ENCODE measurements at regions not wholly inside any gene's neighbourhood (a gene's known extent, or its start where the extent isn't known, plus 50 kb on each side); places are given as distances from the start of the nearest gene placed in this dataset.
"Not testable (repeated sequence)": the region's sequence is repeated elsewhere in the genome, so short reads cannot be mapped to it uniquely, and the experiment has no call there.

- no peak for DNase-seq (ENCODE audit: low spot score)
- no peak for FAIRE-seq
Measured at GRCh38 chr6:106885679-106886078, 88.8 kb downstream of the CD24 start.

DNA sequence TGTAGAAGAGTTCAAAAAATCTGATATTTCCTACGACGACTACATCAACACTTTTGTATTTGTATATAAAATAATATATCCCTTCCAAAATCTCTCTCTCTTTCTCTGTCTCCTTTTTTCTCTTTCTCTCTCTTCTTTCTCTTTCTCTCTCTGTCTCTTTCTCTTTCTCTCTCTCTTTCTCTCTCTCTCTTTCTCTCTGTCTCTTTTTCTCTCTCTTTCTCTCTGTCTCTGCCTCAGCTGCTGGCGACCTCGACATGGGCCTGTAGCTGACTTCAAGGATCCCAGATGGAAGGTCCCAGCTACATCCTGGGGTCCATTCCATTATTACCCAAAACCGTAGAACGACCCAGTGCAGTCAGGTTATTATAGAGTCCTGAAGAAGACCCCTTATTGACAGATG lies 90.0 kb downstream of the CD24 start:
- DNase-seq (ENCODE audit: low spot score), result no peak
- FAIRE-seq, result no peak

DNA sequence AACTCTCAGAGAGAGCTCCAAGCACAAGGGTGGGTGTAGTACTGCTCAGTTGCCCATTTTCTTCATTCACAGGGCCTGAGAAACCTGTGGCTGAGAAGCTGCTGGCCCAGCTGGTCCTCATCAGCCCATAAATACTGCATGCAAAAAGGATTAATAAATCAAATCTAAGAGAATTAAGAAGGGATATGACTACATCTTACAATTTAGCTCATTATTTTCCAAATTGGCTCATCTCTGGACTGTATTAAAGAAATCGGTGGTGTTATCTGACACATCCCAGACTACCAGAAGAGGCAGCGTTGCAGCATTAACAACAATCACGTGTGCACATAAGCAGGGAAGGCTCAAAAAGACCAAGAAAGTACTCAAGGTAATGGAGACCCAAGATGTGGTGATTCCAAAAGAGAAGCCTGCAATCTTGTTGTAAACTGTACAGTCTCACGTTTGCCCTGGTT lies 90.7 kb downstream of the CD24 start:
- DNase-seq (ENCODE audit: low spot score) (no peak), FAIRE-seq (no peak)

DNA sequence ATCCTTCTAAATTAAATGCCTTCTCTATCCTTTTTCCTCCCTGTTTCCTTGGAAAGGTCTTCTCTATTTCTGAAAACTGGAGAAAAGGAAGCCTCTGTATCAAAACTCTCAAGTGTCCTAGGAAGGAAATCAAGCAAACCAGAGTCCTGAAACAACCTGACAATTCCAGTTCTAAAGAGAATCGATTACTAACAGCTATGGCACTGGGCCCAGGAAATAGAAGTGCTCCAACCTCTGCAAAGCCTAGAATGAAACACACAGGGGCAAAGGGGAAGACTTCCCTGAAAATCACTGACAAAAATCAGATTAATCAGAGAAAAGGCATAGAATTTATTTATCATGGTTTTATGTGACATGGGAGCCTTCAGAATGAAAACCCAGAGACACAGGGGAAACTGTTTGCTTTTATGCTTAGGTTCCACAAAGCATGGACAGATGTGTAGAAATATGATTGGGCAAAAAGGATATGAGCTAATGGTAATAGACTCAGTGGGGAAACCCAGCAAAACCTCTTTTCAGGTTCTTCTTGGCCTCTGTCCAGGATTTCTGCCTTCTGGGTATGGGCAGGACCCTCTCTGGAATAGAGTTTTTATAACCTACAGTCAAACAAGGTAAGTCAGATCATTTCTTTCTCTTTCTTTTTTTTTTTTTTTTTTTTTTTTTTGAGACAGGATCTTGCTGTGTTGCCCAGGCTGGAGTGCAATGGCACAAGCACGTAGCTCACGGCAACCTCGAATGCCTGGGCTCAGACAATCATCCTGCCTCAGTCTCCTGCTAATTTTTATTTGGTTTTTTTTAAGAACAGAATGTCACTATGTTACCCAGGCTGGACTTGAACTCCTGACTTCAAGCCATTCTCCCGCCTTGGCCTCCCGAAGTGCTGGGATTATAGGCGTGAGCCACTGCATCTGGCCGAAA lies 91.7 kb downstream of the CD24 start:
- no peak for DNase-seq (ENCODE audit: low spot score)

DNA sequence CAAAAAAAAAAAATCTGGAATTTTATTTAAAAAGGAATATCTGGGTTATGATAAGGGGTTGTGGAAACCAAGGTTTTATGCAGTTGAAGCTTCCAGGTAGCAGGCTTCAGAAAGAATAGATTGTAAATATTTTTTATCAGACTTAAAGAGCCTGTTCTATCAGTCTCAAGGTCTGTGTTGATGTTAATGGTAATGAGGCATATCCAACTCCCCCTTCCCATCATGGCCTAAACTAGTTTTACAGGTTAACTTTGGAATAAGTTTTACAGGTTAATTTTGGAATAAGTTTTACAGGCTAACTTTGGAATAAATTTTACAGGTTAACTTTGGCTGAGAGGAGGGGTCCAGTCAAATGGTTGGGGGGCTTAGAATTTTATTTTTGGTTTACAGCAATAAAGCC lies 92.4 kb downstream of the CD24 start:
- DNase-seq (ENCODE audit: low spot score) (no peak), FAIRE-seq (no peak)

More for the DNA sequence above, 91.7 kb downstream of the CD24 start:
- FAIRE-seq, result no peak

DNA sequence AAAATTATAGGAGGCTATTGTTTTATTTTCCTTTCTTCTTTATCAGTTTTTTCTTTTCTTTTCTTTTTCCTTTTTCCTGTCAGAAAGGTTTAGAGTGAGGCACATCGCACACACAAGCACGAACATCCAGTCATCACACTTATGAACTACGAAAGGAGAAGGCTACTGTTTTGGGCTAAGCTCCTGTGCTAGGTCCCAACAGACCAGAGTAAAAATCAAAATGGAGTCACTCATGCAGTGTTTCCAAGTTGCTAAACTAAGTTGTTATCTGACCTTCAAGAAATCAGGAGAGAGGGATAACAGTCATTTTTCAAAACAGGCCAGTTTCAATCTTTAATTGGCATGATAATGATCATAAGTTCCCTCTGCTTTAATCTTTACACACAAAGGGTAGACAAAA lies 93.6 kb downstream of the CD24 start:
- no peak for FAIRE-seq
- no peak for DNase-seq (ENCODE audit: low spot score)

DNA sequence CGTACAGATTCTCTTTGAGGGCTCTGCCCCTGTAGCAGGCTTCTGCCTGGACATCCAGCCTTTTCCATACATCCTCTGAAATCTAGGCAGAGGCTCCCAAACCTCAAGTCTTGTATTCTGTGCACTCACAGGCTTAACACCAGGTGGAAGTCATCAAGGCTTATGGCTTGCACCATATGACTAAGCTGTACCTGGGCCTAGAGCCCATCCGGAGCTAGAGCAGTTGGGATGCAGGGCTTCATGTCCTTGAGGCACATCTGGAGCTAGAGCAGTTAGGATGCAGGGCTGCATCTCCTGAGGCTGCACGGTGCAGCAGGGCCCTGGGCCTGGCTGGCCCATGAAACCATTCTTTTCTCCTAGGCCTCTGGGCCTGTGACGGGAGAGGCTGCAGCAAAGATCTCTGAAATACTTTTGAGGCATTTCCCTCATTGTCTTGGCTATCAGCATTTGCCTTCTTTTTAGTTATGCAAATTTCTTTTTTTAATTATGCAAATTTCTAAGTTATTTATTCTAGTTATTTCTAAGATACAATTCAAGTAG lies 98.7 kb downstream of the CD24 start:
- FAIRE-seq (no peak), DNase-seq (ENCODE audit: low spot score) (no peak)

- DNase-seq (ENCODE audit: low spot score), result no peak
- FAIRE-seq, result no peak
Measured at GRCh38 chr6:106874481-106874880, 100.0 kb downstream of the CD24 start.

DNA sequence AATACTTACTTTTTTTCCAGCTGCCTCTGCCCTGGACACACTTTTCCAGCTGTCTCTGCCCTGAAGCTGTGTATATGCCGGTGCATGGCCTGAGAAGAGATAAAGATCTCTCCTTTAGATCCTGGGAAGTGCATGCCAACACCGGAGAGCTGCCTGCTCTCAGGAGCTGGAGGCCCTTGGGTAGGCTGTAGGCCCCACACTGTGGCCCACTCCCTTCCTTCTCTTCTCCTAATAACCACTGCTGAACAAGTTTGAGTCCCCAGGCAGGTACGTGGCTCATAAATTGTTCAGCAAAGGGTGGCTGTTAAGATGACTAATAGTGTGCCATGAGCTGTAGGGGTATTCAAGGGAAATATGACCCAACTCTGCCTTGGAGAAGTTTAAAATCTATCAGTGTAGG lies 102.5 kb downstream of the CD24 start:
- FAIRE-seq, result no peak
- DNase-seq (ENCODE audit: low spot score), result peak; percentile 10

GRCh38 chr6:106870824-106871717 lies 103.5 kb downstream of the CD24 start:
- DNase-seq (ENCODE audit: low spot score) (no peak), FAIRE-seq (no peak)

DNA sequence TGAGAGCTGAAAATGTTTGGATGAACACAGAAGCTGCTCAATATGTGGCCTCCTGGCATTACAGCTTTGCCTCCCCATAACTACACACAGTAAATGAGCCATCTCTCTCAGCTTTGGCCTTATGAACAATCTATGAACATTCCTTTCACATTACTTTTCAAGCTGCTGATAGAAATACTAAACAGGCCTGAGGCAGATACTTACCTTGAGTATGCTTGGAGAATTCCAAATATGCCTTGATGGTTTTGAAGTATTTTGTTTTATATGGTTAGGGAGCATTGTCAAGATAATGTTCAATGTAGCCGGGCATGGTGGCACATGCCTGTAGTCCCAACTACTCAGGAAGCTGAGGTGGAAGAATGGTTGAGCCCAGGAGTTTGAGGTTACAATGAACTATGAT lies 104.5 kb downstream of the CD24 start:
- DNase-seq (ENCODE audit: low spot score) (peak; percentile 50), FAIRE-seq (no peak)

DNA sequence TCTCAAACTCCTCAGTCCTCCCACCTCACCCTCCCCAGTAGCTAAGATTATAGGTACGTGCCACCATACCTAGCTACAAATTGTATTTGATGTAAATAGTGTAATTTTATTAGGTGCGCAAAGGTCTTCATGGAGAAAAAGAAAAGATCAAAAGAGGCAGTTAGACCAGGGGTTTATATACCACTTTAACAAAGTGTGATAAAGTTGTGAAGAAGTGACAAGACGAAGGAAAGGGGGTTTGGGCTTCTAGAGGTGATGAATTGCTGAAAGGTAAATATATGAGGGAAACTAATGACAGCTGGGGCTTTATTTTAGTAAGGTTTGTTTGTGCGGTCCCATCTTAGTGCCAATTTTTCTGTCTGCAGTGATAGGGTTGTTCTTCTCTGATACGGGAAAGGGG lies 105.3 kb downstream of the CD24 start:
- no peak for DNase-seq (ENCODE audit: low spot score)
- no peak for FAIRE-seq

DNA sequence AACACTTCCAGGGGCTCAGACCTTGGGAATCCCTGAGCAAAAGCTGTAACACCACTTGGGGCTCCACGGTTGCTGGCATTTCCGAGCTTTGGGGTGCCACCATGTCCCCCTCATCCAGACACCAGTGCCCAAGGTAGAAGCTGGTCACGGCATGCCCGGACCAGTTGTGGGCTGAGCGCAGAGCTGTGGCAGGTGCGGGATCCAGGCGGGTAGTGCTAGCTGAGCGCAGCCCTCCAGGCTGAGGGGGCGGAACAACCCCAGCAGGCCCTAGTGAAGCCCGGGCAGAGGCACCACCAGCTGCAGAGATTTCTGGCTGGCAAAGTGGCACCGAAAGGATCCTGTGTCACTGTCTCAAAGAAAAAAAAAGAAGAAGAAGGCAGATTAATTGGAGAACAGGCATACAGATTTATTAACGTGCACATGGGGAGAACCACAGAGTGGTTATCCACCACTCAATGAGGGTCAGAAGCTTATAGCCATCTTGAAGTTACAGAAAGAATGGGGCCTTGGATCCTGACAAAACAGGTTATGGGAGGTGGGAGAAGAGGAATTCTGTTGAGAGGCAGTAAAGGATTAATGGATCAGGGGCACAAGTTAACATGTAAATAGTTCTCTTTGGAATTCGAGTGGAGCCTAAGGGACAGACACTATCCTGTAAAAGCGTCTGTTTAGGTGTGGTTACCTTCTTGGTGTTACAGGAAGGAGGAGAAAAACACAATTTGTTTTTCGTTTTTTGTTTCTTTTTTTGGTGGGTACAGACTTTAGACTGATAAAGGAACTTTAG lies 107.5 kb downstream of the CD24 start:
- DNase-seq (ENCODE audit: low spot score) (no peak), FAIRE-seq (no peak)

DNA sequence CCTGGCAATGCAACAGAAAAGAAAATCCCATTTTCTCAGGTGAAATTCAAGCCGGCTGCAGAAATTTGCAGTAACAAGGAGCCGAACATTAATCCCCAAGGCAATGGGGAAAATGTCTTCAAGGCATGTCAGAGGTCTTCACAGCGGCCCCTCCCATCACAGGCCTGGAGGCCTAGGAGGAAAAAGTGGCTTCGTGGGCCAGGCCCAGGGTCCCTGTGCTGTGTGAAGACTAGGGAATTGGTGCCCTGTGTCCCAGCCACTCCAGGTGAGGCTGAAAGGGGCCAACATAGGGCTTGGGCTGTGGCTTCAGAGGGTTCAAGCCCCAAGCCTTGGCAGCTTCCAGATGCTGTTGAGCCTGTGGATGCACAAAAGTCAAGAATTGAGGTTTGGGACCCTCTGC lies 111.7 kb downstream of the CD24 start:
- DNase-seq (ENCODE audit: low spot score) (no peak), FAIRE-seq (no peak)

GRCh38 chr6:106860940-106861339 lies 113.6 kb downstream of the CD24 start:
- DNase-seq (ENCODE audit: low spot score) (no peak), FAIRE-seq (no peak)

DNA sequence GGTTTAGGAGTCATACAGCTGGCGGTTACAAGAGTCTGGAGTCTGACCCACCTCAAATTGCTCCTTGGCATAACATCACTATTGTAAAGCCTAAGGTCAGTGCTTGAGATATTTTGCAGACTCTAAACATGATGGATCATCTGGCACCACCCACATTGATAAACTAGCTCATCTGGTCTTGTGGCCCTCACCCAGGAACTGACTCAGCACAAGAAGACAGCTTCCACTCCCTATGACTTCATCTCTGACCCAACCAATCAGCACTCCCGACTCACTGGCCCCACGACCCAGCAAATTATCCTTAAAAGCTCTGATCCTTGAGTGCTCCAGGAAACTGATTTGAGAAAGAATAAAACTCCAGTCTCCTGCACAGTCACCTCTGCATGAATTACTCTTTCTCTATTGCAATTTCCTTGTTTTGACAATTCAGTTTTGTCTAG lies 115.9 kb downstream of the CD24 start:
- no peak for FAIRE-seq
- no peak for DNase-seq (ENCODE audit: low spot score)

GRCh38 chr6:106857771-106858652 lies 116.5 kb downstream of the CD24 start:
- FAIRE-seq, result no peak
- DNase-seq (ENCODE audit: low spot score), result no peak

GRCh38 chr6:106857310-106857709 lies 117.2 kb downstream of the CD24 start:
- not testable (repeated sequence) for FAIRE-seq; DNase-seq (ENCODE audit: low spot score)

DNA sequence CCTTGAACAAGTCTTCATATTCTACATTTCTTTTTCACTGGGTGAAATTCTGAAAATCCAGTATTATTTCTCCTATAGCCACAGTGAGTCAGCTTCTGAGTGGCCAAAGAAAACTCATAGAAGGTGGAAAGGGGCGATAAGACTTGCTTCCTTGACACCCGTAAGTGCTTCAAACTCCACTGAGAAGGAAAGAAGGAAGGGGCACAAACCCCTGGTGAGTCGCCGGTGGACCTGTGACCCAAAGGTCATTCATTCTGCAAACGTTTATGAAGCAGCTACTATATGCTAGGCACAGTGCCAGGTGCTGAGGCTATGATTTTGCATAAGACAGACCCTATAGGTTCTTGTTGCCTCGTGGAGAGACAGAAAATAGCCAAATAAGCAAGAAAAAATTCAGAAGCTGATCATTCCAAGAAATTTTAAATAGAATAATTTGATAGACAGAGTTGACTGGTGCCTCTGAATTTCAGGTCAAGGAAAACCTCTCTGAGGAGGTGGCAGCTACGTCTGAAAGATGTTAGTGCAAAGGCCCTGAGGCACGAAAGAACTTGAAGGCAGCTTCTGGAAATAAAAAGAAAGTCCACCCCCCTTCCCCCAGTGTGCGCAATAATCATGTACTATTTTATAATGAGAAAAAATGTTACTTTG lies 118.2 kb downstream of the CD24 start:
- DNase-seq (ENCODE audit: low spot score) (no peak), FAIRE-seq (no peak)

- FAIRE-seq, result no peak
- DNase-seq (ENCODE audit: low spot score), result no peak
Measured at GRCh38 chr6:106855117-106855516, 119.4 kb downstream of the CD24 start.
